NCI-H1417 treated with DMSO at 0.1 percent for 48 hours (cell line): ENCODE measurements at regions not wholly inside any gene's neighbourhood (a gene's known extent, or its start where the extent isn't known, plus 50 kb on each side); places are given as distances from the start of the nearest gene placed in this dataset.

ENCODE experiments used
- DNase-seq: peaks from one replicate; lab custom pipeline; 2025; lab: John Stamatoyannopoulos, UW

GRCh38 chr7:16136896-16137295, 284.4 kb downstream of the CRPPA start:
- no peak for DNase-seq

- DNase-seq: no peak
Observed at GRCh38 chr7:16135658-16136057, 285.7 kb downstream of the CRPPA start.

GRCh38 chr7:16130111-16131110, 290.9 kb downstream of the CRPPA start:
- DNase-seq: no peak

GRCh38 chr7:16129431-16130110, 291.8 kb downstream of the CRPPA start:
- no peak for DNase-seq

- DNase-seq: no peak
Observed at GRCh38 chr7:16123117-16123770, 298.1 kb downstream of the CRPPA start.

- no peak for DNase-seq
Observed at GRCh38 chr7:16121876-16122390, 299.4 kb downstream of the CRPPA start.

GRCh38 chr7:16115374-16115773, 306.0 kb downstream of the CRPPA start:
- no peak for DNase-seq

- DNase-seq: no peak
Observed at GRCh38 chr7:16114633-16115032, 306.7 kb downstream of the CRPPA start.

- DNase-seq: no peak
Observed at GRCh38 chr7:16114071-16114470, 307.3 kb downstream of the CRPPA start.

GRCh38 chr7:16113058-16113457, 308.3 kb downstream of the CRPPA start:
- no peak for DNase-seq

- no peak for DNase-seq
Observed at GRCh38 chr7:16106869-16107268, 314.5 kb downstream of the CRPPA start.

- no peak for DNase-seq
Observed at GRCh38 chr7:16106300-16106699, 315.0 kb downstream of the CRPPA start.

- no peak for DNase-seq
Observed at GRCh38 chr7:16099302-16099849, 322.0 kb downstream of the CRPPA start.

GRCh38 chr7:16098585-16099179, 322.7 kb downstream of the CRPPA start:
- no peak for DNase-seq

- no peak for DNase-seq
Observed at GRCh38 chr7:16098058-16098457, 323.3 kb downstream of the CRPPA start.

- no peak for DNase-seq
Observed at GRCh38 chr7:16095171-16095950, 326.0 kb downstream of the CRPPA start.

- no peak for DNase-seq
Observed at GRCh38 chr7:16094651-16095050, 326.7 kb downstream of the CRPPA start.

GRCh38 chr7:16092711-16093110, 328.6 kb downstream of the CRPPA start:
- DNase-seq: no peak

- DNase-seq: no peak
Observed at GRCh38 chr7:16091701-16092310, 329.5 kb downstream of the CRPPA start.

- no peak for DNase-seq
Observed at GRCh38 chr7:16089801-16090200, 331.5 kb downstream of the CRPPA start.
